GM23338 (cell line): ENCODE measurements at regions not wholly inside any gene's neighbourhood (a gene's known extent, or its start where the extent isn't known, plus 50 kb on each side); places are given as distances from the start of the nearest gene placed in this dataset.

ENCODE experiments used
- CREB1 ChIP-seq: fragments of 250-450 bp; sonication (Bioruptor Pico); IDR thresholded peaks from 2 replicates; pipeline ENCODE4 v1.5.0; 2020; ENCODE audit warnings: low read depth, mild to moderate bottlenecking, moderate library complexity
- CTCF ChIP-seq, 2 experiments: fragments of 200-600 bp in 1 of 2; sonication (generic) in 1 of 2; conservative IDR thresholded peaks; 2 replicates each; pipeline versions ENCODE4 v1.5.1 to v1.6.1; 2016 to 2017; ENCODE audit warnings: antibody characterized with exemption in 2 of 2, low read depth in 2 of 2, mild to moderate bottlenecking in 2 of 2, moderate library complexity in 1 of 2
- ETS1 ChIP-seq: IDR thresholded peaks from 2 replicates; pipeline ENCODE4 v1.6.1; 2016; ENCODE audit warnings: antibody characterized with exemption
- EZH2 ChIP-seq: fragments of 200-600 bp; sonication (generic); IDR thresholded peaks from one replicate; pipeline ENCODE4 v1.8.0; 2017; ENCODE audit warnings: antibody characterized with exemption, mild to moderate bottlenecking, low read depth; ENCODE audit not compliant: unreplicated experiment
- EZH2phosphoT487 ChIP-seq: fragments of 200-600 bp; sonication (generic); IDR thresholded peaks from one replicate; pipeline ENCODE4 v1.8.1; 2018; ENCODE audit warnings: antibody characterized with exemption; ENCODE audit not compliant: unreplicated experiment
- POLR2AphosphoS5 ChIP-seq: IDR thresholded peaks from 2 replicates; pipeline ENCODE4 v1.6.1; 2016; ENCODE audit warnings: antibody characterized with exemption, low read depth
- TF ChIP-seq, protein P1 (sequence below): IDR thresholded peaks from one replicate; pipeline ENCODE4 v1.6.1; 2018; ENCODE audit warnings: antibody characterized with exemption; ENCODE audit not compliant: unreplicated experiment

GRCh38 chr2:234716271-234716670 lies 219.4 kb upstream of the ARL4C start:
- TF ChIP-seq CTCF (conservative IDR thresholded peaks at IDR 0.05; ENCODE audit: low read depth in 2 of 2) = no peak
- no peak for TF ChIP-seq EZH2phosphoT487
- TF ChIP-seq, protein P1, sequence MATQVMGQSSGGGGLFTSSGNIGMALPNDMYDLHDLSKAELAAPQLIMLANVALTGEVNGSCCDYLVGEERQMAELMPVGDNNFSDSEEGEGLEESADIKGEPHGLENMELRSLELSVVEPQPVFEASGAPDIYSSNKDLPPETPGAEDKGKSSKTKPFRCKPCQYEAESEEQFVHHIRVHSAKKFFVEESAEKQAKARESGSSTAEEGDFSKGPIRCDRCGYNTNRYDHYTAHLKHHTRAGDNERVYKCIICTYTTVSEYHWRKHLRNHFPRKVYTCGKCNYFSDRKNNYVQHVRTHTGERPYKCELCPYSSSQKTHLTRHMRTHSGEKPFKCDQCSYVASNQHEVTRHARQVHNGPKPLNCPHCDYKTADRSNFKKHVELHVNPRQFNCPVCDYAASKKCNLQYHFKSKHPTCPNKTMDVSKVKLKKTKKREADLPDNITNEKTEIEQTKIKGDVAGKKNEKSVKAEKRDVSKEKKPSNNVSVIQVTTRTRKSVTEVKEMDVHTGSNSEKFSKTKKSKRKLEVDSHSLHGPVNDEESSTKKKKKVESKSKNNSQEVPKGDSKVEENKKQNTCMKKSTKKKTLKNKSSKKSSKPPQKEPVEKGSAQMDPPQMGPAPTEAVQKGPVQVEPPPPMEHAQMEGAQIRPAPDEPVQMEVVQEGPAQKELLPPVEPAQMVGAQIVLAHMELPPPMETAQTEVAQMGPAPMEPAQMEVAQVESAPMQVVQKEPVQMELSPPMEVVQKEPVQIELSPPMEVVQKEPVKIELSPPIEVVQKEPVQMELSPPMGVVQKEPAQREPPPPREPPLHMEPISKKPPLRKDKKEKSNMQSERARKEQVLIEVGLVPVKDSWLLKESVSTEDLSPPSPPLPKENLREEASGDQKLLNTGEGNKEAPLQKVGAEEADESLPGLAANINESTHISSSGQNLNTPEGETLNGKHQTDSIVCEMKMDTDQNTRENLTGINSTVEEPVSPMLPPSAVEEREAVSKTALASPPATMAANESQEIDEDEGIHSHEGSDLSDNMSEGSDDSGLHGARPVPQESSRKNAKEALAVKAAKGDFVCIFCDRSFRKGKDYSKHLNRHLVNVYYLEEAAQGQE = no peak
- no peak for TF ChIP-seq EZH2
- TF ChIP-seq POLR2AphosphoS5 = no peak
- TF ChIP-seq CREB1 = no peak
- no peak for TF ChIP-seq ETS1
